ENCODE measurements at regions not wholly inside any gene's neighbourhood (a gene's known extent, or its start where the extent isn't known, plus 50 kb on each side); places are given as distances from the start of the nearest gene placed in this dataset.
"Not testable (repeated sequence)": the region's sequence is repeated elsewhere in the genome, so short reads cannot be mapped to it uniquely, and the experiment has no call there.

GRCh38 chr17:15849054-15849453 lies 95.9 kb upstream of the ADORA2B start:
- not testable (repeated sequence) for H3K9me3 Mint-ChIP-seq, H3K4me1 Mint-ChIP-seq, H3K4me3 Mint-ChIP-seq, H3K36me3 Mint-ChIP-seq, H3K27ac Mint-ChIP-seq
- DNase-seq (ENCODE audit: low spot score in 2 of 2) (peak in 1 of 2 donors; percentile 60), ATAC-seq (peak; percentile 98)

GRCh38 chr17:15850071-15850470 lies 94.9 kb upstream of the ADORA2B start:
- not testable (repeated sequence) for ATAC-seq

GRCh38 chr17:15850687-15851086 lies 94.2 kb upstream of the ADORA2B start:
- ATAC-seq; DNase-seq (ENCODE audit: low spot score in 2 of 2); H3K27ac Mint-ChIP-seq; H3K36me3 Mint-ChIP-seq; H3K4me3 Mint-ChIP-seq; H3K4me1 Mint-ChIP-seq; H3K9me3 Mint-ChIP-seq: not testable (repeated sequence)

More at GRCh38 chr17:15850071-15850470, 94.9 kb upstream of the ADORA2B start:
- not testable (repeated sequence) for H3K4me3 Mint-ChIP-seq; H3K9me3 Mint-ChIP-seq; DNase-seq (ENCODE audit: low spot score in 2 of 2); H3K36me3 Mint-ChIP-seq; H3K4me1 Mint-ChIP-seq; H3K27ac Mint-ChIP-seq

- not testable (repeated sequence) for H3K4me3 Mint-ChIP-seq; H3K36me3 Mint-ChIP-seq; DNase-seq (ENCODE audit: low spot score in 2 of 2); H3K27ac Mint-ChIP-seq; H3K9me3 Mint-ChIP-seq; ATAC-seq; H3K4me1 Mint-ChIP-seq
These were observed 92.1 kb upstream of the ADORA2B start for GRCh38 chr17:15852863-15853262.

- H3K27ac Mint-ChIP-seq; H3K4me3 Mint-ChIP-seq; ATAC-seq; H3K4me1 Mint-ChIP-seq; H3K36me3 Mint-ChIP-seq; H3K9me3 Mint-ChIP-seq; DNase-seq (ENCODE audit: low spot score in 2 of 2): not testable (repeated sequence)
These were observed 88.7 kb upstream of the ADORA2B start for GRCh38 chr17:15856191-15856590.

GRCh38 chr17:15856745-15857144 lies 88.2 kb upstream of the ADORA2B start:
- not testable (repeated sequence) for H3K4me1 Mint-ChIP-seq; H3K27ac Mint-ChIP-seq; H3K36me3 Mint-ChIP-seq; H3K4me3 Mint-ChIP-seq; ATAC-seq; DNase-seq (ENCODE audit: low spot score in 2 of 2); H3K9me3 Mint-ChIP-seq

GRCh38 chr17:15858082-15858481 lies 86.8 kb upstream of the ADORA2B start:
- ATAC-seq; H3K4me1 Mint-ChIP-seq; H3K36me3 Mint-ChIP-seq; H3K4me3 Mint-ChIP-seq; DNase-seq (ENCODE audit: low spot score in 2 of 2); H3K9me3 Mint-ChIP-seq; H3K27ac Mint-ChIP-seq: not testable (repeated sequence)

GRCh38 chr17:15860774-15861173 lies 84.2 kb upstream of the ADORA2B start:
- not testable (repeated sequence) for H3K4me1 Mint-ChIP-seq

DNA sequence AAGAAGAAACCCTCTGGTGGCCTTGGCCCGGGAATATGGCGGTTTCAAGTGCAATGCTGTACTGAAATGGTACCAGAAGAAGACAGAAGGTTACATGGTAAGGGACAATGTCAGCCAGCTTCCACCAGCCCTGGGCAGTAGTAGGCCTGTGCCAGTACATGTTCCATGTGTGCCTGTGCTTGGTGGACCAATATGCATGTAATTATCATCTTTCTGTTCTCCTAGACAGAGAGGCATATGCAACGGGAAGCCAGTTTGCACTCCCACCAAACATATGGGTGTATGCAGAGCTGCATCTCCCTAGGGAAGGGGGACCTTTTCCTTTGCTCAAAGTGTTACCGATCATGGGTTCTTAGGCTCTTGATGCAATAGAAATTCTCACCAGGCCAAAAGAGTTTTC lies 80.9 kb upstream of the ADORA2B start:
- H3K27ac Mint-ChIP-seq; H3K4me1 Mint-ChIP-seq; H3K4me3 Mint-ChIP-seq; DNase-seq (ENCODE audit: low spot score in 2 of 2); ATAC-seq; H3K9me3 Mint-ChIP-seq; H3K36me3 Mint-ChIP-seq: not testable (repeated sequence)

More at GRCh38 chr17:15860774-15861173, 84.2 kb upstream of the ADORA2B start:
- not testable (repeated sequence) for H3K9me3 Mint-ChIP-seq; H3K36me3 Mint-ChIP-seq; H3K27ac Mint-ChIP-seq; H3K4me3 Mint-ChIP-seq; ATAC-seq; DNase-seq (ENCODE audit: low spot score in 2 of 2)

DNA sequence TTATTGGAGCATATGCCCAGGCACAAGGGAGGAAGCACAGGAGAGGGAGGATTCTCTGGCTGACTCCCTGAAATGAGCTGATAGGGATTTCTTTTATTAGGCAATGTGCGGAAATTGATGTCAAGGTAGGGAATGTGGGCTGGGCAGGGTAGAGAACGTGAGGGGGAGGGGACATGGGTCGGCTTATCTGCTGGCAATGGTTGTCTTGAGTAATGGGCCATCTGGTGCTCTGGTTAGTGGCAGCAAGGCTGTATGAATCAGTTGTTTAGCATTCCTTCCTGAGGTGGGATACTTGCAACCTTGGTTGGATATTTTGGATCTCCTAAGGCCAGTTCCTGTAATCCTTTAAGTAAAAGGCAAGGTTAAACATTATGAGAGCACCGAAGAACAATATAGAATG lies 80.5 kb upstream of the ADORA2B start:
- DNase-seq (ENCODE audit: low spot score in 2 of 2); H3K36me3 Mint-ChIP-seq; H3K27ac Mint-ChIP-seq; ATAC-seq; H3K9me3 Mint-ChIP-seq; H3K4me3 Mint-ChIP-seq; H3K4me1 Mint-ChIP-seq: not testable (repeated sequence)

DNA sequence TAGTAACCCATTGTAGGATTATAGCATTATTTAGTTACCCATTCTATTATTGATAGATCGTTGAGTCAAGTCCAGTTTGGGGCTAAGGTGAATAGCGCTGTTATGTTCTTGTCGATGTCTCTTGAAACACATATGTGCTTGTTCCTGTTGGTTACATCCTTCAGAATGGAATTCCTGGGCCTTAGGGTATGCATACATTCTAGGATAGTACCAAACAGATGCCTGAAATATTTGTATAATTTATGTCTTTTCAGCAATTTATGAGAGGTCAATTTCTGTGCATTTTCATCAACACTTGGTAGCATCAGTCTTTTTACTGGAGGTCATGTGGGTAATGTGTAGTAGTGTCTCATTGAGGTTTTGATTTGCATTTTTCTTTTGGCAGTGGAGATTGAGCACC lies 78.9 kb upstream of the ADORA2B start:
- not testable (repeated sequence) for ATAC-seq; H3K27ac Mint-ChIP-seq; H3K36me3 Mint-ChIP-seq; DNase-seq (ENCODE audit: low spot score in 2 of 2); H3K4me3 Mint-ChIP-seq; H3K9me3 Mint-ChIP-seq; H3K4me1 Mint-ChIP-seq

DNA sequence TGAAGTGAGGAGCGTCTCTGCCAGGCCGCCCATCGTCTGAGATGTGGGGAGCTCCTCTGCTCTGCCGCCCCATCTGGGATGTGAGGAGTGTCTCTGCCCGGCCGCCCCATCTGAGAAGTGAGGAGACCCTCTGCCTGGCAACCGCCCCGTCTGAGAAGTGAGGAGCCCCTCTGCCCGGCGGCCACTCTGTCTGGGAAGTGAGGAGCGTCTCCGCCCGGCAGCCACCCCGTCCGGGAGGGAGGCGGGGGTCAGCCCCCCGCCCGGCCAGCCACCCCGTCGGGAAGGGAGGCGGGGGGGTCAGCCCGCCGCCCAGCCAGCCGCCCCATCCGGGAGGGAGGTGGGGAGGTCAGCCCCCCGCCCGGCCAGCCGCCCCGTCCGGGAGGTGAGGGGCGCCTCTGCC lies 77.6 kb upstream of the ADORA2B start:
- not testable (repeated sequence) for ATAC-seq; H3K9me3 Mint-ChIP-seq; H3K4me1 Mint-ChIP-seq; H3K27ac Mint-ChIP-seq; H3K4me3 Mint-ChIP-seq; DNase-seq (ENCODE audit: low spot score in 2 of 2); H3K36me3 Mint-ChIP-seq

DNA sequence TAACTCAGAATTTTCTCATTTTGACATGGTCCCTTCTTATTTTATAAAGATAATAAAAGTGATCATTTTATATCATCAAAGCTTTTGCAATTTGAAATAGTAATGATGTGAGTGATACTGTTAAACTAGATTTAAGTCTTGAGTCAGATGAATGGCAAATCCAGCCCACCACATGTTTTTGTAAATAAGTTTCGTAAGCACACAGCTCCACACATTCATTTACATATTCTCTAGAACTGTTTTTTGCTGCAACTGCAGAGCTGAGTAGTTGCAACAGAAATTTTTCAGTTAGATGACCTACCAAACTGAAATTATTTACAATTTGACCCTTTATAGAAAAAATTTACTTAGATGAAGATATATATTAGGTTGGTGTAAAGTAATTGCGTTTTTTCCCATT lies 75.1 kb upstream of the ADORA2B start:
- not testable (repeated sequence) for DNase-seq (ENCODE audit: low spot score in 2 of 2); H3K4me1 Mint-ChIP-seq; H3K9me3 Mint-ChIP-seq; ATAC-seq; H3K4me3 Mint-ChIP-seq; H3K27ac Mint-ChIP-seq; H3K36me3 Mint-ChIP-seq

GRCh38 chr17:15872677-15873076 lies 72.3 kb upstream of the ADORA2B start:
- ATAC-seq; H3K9me3 Mint-ChIP-seq; DNase-seq (ENCODE audit: low spot score in 2 of 2); H3K4me3 Mint-ChIP-seq; H3K36me3 Mint-ChIP-seq; H3K27ac Mint-ChIP-seq; H3K4me1 Mint-ChIP-seq: not testable (repeated sequence)

- not testable (repeated sequence) for ATAC-seq; H3K27ac Mint-ChIP-seq; H3K9me3 Mint-ChIP-seq; H3K4me3 Mint-ChIP-seq; DNase-seq (ENCODE audit: low spot score in 2 of 2); H3K36me3 Mint-ChIP-seq; H3K4me1 Mint-ChIP-seq
These were observed 66.9 kb upstream of the ADORA2B start for GRCh38 chr17:15877882-15878500.

- H3K36me3 Mint-ChIP-seq = no peaks in the 10 kb centered on the region
- H3K27ac Mint-ChIP-seq = no peak overlapping the region
- DNase-seq (ENCODE audit: low spot score in 2 of 2) (no peak), ATAC-seq (no peak)
- H3K4me3 Mint-ChIP-seq = no peak overlapping the region
- H3K4me1 Mint-ChIP-seq = peaks cover 9% of the 10 kb centered on the region
- H3K9me3 Mint-ChIP-seq = no peaks in the 10 kb centered on the region
These were observed 62.7 kb upstream of the ADORA2B start for GRCh38 chr17:15882058-15882720.

Measured in stimulated activated effector memory CD8-positive, alpha-beta T cell treated with anti-CD3 and anti-CD28 coated beads, Interleukin-12 subunit alpha, Interleukin-12 subunit beta, amount 100 ng/mL, for 72 hours (primary cell).